Hypothalamus (tissue), 51 donors: ENCODE measurements at regions not wholly inside any gene's neighbourhood (a gene's known extent, or its start where the extent isn't known, plus 50 kb on each side); places are given as distances from the start of the nearest gene placed in this dataset.

Source experiments
- DNase-seq, 51 donors: peaks; one replicate each; lab custom pipeline; 2025; lab: John Stamatoyannopoulos, UW

DNA sequence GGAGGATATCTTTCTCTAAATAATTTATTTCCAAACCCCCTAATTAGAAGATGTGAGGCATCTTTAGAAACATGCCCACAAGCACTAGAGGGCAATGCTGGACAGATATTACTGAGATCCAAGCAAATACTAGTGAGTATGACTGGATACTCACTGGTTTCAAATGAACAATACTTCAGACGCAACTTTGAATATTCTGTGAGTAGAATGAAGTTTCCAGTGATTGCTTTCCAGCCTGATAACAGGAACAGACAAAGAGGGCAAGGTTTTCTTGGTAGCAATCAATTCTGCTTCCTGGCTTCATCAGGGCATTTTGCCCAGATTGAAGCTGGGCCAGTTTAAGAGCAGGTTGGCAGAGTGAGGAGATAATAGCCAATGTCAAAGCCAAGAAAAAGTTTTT is 442.6 kb upstream of the PDZRN3 start:
- no peak for DNase-seq

DNA sequence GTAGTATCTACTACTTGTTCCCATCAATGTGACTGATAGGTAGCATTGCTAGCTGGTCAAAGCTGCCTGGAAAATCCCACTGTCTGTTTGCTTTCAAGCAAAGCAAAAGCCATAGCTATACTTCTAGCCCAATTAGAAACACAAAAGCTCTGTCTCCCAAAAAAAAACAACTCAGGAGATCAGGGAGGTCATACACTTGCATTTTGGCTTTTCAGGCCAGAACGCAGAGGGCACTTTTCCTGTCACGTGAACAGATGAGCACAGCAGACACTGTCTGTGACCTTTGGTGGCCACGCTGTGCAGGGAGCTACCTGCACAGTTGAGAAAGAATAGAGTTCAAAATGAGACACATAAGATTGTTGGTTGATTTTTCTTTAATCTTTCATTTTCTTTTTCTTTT is 441.7 kb upstream of the PDZRN3 start:
- no peak for DNase-seq

DNA sequence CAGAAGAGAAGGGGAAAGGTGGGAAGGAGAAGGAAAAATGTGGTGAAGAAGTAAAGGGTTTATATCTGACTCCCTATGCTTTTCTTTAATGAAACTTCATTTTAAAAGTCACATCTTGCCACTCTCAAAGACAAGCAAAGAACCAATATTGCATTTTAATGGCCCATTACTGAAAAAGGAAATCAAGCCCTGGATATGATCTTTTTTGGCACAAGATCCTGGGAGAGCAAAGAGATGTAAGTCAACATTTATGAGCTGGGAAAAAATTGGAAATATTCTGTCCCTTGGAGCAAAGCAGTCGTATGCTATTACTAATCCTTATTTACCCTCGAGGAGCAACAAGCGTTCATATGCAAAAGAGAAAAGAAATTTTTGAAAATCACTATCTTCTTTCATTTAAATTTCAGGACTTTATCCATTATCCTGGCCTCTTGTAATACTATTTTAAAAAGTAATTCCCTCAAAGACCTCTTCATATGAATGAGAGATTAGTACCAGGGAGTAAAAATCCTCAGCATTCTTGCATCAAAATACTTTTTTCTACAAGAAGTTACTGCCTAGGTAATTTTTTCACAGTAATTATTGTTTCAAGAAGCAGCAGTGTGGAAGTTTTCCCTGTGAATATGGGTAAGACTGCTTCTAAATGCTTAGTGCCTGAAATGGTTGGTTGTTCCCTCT is 435.3 kb upstream of the PDZRN3 start:
- DNase-seq = no peak

DNA sequence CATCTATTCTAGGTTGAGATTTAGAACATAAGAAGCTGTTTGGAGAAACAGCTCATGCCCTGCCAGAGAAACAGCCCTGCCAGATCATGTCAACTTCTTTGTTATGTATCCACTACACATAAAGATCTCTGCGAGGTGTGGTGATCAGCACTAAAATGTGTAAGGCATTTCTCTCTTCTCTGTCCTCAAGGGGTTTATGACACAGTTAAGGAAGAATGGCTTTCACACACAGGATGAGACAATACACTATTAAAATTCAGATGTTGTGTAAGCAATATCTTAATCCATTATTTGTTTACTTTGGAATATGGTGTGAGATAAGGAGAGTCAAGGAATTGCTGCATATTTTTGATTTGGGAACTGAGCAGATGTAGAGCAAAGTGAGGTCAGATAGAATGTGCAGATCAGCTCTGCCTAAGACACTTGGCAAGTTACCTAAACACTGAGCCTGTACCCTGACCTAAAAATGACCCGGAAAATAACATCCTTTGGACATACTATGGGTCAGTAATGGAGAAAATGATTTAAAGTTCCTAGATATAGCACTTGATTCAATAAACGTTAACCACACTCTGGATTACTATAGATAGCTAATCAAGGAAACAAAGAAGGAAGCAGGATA is 434.7 kb upstream of the PDZRN3 start:
- DNase-seq = no peak

DNA sequence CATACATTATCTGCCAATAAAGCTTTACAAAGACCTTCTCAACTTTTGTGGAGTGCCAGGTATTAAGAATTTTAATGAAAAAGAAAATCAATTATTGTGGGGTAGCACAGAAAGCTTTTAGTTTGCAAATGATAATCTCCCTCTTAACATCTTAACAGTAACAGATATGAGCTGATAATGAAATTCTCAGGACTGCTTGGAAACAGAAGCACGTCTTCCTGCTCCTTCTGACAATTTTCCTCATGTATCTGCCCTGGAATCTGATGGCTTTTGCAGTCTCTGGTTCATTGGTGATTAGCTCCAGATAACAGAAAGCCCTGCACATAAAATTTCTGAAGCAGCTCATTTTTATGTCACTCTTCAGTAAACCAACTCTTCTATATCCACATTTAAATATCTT is 432.4 kb upstream of the PDZRN3 start:
- DNase-seq = no peak

DNA sequence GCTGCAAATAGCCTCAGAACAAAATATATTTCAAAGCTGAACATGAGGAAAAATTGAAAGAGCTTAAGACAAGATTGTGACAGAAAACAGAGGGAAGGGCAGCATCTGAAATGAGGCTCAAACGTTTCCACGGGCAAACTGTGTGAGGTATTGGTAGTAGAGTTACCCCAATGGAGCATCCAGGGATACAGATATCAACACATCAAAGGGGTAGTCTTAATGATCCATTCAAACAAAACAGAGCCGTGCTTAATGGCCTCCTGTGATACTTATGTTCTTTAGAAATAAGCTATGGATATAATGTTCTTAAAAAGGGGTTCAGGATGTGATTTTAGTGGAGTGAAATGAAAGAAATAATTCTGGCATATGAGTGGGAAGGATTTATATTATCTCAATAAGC is 430.3 kb upstream of the PDZRN3 start:
- no peak for DNase-seq

DNA sequence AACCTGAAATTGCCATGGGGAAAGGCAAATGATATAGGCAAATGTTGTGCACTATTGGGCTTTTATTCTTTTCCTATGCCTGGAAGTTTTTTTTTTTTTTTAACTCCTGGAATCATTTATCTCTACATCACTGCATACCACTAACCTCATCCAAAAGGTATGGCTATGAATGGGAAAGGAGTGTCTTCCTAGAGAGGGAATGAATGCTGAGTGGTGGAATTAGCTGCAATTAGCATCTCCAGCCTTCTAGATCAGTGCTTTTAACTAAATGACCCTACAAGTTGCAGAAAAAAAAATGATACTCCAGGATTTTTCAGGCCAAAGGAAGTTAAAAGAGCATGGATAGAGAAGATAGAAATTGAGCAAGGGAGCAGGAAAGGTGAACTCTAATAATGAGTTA is 429.8 kb upstream of the PDZRN3 start:
- DNase-seq = no peak

DNA sequence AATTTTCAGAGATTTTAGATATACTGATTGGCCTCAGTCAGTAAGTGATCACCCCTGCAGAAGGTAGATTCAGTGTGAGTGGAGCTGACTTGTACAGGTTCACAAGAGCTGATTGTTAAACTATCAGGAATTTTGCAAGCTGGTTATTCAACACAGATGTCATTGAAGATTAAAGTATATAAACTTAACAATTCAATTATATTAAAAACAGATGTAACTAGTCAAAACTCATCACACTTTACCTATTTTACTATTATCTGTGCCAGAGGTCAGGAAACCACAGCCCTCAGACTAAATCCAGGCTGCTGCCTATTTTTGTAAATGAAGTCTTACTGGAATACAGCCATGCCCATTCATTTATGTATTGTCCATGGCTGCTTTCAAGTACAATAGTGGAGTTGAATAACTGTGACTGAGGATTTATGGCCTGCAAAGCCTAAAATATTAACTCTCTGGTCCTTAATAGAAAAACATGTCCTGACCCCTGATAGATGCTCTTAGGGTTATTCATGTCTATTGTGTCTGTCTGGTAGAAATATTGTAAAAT is 429.3 kb upstream of the PDZRN3 start:
- no peak for DNase-seq

DNA sequence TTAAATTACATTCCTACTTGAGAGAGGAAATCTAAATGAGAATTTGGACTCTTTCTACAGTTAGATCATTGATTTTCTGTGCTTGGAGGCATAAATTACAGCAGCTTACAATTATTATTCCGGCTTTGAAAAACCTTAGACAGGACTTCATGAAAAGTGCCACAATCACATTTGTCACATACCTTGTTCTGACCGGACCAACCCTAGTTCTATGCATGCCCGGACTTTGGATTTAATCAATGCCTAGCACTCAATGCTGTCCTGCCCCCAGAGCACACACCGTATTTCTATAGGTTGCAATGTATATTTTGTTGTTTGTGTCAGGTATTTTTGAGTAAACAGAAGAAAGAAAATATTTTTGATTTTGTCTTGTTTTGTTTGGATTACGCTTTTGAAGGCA is 424.7 kb upstream of the PDZRN3 start:
- DNase-seq = no peak

DNA sequence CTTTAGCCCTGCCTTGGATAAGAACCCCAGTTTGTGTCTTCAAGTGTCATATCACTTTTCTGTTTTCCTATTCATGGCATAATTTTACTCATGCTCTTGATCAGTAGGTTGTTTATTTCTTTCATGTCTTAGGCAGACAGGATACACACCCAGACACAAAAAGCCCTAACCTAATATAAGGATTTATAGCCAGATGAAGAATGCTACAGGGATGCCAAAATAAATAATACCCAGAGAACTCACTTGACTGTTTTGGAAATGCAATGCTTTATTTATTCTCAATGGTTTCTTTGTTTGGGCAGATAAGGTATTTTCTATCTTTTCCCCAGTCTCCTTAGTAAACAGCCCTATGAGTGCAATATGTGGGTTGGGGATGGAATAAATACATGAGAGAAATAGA is 424.0 kb upstream of the PDZRN3 start:
- DNase-seq = no peak

DNA sequence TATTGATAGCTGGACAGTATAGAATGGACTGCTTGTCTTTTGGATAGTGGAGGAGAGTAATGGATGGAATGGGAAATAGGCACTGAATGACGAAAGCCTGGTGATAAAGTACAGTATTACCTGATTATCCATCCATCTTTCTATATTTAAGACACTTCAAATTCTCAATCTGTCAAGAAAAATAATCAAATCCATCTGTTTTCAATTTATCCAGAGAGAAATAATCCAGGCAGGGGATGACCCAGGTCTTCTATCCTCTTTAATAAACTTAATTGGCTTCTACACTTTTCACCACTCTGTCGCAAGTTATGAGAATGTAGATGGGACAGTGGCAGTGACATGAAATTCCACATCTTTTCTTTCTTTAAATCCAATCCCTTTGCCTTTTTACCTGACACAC is 420.3 kb upstream of the PDZRN3 start:
- no peak for DNase-seq

DNA sequence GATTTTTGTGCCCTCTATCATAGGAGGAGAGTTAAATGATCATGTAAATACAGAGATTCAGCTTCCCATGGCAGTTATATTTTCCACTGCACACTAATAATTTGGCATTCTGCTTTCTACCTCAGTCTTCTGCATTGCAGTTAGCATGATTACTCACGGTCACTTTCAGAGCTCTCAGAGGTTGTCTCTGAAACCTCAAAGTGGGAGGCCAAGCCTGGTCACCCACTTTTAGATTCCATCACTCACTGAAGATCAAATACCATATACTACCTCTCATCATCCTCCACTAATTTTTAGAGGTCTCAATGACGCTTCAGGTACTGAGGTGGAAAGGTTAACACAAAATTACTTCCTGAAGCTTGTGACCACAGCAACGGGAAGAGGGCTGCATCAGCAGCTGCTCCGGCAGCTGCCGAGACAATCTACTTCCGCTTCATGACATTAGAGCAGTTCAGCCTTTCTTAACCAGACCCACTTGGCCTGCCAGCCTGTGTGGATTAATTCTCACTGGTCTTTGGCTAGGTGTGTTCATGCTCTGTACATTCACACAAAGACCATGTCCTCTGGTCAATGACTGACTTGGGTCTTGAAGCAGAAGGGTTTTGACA is 416.4 kb upstream of the PDZRN3 start:
- no peak for DNase-seq

DNA sequence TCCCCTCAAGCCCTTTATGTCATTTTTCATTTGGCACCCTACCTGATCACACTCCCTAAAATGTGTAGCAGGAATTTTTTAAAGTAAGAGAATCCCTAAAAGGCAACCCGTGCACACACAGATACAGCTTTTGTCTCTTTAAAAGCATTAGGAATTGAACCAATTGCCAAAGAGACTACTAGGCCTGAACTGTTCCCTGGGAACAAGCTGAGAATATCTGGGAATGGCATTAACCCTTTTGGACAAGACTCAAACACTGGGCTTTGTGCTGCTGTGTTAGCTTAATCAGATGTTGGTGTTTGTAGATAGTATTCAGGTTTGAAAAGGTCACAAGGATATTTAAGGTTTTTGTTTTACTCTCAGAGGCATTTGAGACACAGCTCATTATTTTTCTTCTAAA is 414.4 kb upstream of the PDZRN3 start:
- DNase-seq = no peak

DNA sequence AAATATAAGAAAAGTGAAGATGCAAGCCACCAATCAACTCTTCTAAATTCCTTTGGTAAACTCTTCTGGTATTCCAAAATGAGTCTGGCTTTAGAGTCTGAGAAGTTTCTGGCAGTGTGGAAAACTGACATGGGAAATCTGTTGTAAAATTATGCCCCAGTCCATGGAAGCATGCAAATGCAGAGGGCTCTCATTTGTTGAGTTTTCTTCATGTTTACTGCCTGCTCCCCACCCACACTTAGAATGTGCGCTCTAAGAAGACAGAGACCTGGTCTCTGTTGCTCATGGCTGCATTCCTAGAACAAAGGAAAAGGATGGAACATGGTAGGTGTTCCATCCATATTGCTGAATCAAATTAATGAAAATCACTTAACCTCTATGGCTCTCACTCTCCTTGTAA is 411.8 kb upstream of the PDZRN3 start:
- no peak for DNase-seq

DNA sequence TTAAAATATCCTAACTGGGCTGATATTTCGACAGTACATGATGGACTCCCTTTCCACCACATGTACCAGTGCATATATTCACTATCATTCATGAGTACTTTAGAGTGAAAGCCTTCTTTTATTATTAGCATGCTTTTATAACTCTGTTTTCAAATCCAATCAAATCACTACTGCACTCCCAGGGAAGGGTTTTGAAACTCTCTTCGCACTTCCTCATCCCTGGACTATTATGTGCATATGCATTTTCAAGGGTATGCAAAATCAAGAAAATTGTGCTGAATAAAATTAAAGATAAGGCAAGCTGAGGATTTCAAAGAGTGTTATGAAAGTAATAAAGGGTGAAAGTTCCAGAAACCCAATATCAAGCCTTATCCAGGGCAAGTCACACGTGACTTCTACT is 411.4 kb upstream of the PDZRN3 start:
- DNase-seq = no peak

DNA sequence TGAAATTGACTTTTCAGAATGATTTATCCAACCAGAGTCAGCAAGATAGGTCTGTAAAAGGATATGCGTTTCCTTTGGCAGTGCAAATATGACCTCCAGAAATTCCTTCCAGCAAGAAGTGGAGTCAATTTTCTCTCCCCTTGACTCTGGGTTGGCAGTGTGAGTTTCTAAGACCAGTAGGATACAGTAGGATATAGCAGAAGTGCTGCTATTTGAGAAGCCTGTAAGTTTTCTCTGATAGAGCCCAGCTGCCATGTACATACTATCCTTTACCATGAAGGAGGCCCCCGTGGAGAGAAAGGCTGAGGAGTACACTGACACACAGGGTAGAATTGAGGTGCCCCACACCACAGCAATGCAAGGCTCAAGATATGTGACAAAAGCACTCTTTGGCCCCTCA is 409.1 kb upstream of the PDZRN3 start:
- DNase-seq = no peak

DNA sequence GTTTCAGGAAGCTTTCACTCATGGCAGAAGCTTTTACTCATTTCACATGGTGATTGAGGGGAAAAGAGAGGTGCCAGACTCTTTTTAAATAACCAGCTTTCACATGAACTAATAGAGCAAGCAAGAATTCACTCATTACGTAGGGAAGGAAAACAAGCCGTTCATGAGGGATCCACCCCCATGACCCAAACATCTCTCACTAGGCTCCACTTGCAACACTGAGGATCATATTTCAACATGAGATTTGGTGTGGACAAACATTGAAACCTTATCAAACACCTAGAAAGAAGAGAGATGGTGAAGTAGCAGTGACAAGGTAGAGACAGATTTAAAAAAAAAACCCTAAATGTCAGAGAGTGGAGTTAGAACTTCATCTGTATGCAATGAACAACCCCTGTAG is 408.6 kb upstream of the PDZRN3 start:
- DNase-seq = no peak

DNA sequence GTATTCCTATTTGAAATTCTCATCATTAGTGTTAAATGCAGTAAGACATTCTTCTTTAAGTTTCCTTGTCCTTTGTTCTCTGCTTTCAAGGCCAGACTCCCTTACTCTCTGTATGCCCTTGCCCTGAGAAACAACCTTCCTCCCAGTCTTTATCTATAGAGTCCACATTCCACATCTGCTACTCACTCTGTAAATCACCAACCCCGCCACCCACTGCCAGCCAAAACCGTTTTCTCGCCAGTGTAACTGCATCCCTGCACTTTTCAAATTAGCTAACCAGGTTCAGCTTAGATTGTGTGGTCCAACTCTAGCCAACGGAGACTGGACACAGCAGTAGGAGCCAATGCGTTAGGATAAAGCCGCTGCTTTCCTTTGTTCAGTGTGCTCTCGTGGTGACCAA is 402.4 kb upstream of the PDZRN3 start:
- DNase-seq = no peak

DNA sequence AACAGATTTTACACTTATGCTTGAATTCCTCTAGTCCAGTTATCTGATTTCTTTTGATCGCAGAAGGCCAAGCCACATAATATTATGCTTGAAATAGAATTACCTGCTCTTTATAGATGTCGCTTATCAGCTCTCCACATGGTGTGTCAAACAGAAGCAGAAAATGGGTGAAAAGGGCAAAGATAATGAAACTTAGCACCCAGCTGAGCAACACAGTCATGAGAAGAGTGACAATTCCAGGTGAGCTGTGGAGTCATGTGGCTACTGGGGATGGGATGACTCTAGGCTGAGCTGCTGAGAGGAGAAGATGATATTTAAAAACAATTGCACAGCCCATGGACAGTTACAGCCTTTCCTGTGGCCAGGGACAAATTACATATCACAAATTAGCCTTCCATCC is 398.7 kb upstream of the PDZRN3 start:
- DNase-seq = no peak

DNA sequence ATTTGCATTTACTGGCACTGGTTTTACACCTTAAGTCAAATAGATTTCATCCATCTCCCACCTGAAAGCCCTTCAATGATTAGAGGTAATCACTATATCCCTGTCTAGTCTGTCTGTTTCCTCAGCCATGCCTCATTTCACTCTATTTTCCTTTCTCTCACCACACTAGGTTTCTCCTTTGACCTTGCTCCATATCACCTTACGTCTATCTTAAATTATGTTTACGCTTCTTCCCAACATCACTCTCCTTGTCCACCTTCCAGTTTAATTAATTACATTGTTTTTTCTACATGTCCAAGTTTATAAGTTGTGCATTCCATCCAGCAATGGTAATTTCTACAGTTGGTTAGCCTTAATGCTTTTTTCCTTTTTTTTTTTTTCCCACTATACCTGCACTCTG is 396.7 kb upstream of the PDZRN3 start:
- DNase-seq = no peak

DNA sequence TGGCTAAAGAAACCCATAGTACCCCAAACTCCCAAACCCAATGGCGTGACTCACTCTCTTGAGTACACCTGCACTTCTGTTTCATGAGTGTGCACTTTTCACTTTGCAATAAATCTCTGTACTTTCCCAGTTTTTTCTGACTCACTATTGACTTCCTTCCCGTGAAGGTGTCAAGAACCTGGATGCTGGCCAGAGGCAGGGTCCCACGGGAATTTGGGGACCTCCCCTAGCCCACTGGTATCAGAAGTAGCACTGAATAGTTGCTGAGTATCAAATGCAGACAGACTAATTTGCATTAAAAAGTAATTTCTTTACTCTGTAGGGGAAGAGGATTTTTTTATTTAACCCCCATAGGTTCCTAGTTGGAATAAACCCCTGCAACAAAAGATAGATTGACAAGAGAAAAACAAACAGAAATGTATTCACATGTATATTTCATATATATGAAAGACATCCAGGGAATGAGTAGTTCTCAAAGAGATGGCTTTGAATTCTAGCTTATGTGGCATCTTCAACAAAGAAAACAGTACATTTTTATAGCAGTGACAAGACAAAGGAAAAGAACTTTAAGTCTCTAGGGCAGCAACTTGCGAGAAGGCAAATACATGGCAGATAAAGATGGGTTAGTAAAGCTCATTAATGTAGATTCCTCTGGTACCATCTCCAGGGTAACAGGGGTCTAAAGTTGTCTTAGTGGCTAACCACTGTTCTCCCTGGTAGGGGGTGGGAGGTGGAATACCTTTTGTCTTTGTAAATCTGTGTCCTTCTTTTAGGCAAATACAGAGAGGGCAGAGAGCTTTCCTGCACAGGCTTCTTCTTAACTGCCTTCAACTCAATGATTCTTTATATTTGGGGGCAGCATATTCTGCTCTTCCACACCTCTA is 385.5 kb upstream of the PDZRN3 start:
- DNase-seq = no peak
